ENCODE measurements at regions not wholly inside any gene's neighbourhood (a gene's known extent, or its start where the extent isn't known, plus 50 kb on each side); places are given as distances from the start of the nearest gene placed in this dataset.

- 0 out of 2 replicates have a peak, but pooled peaks have one; percentile 40 for TF ChIP-seq RB1 (IDR thresholded peaks at IDR 0.05; ENCODE audit: borderline replicate concordance)
- TF ChIP-seq, protein P1, sequence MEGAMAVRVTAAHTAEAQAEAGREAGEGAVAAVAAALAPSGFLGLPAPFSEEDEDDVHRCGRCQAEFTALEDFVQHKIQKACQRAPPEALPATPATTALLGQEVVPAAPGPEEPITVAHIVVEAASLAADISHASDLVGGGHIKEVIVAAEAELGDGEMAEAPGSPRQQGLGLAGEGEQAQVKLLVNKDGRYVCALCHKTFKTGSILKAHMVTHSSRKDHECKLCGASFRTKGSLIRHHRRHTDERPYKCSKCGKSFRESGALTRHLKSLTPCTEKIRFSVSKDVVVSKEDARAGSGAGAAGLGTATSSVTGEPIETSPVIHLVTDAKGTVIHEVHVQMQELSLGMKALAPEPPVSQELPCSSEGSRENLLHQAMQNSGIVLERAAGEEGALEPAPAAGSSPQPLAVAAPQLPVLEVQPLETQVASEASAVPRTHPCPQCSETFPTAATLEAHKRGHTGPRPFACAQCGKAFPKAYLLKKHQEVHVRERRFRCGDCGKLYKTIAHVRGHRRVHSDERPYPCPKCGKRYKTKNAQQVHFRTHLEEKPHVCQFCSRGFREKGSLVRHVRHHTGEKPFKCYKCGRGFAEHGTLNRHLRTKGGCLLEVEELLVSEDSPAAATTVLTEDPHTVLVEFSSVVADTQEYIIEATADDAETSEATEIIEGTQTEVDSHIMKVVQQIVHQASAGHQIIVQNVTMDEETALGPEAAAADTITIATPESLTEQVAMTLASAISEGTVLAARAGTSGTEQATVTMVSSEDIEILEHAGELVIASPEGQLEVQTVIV (IDR thresholded peaks at IDR 0.05; ENCODE audit: borderline replicate concordance, partially characterized antibody) = peak; percentile 20
- TF ChIP-seq RELB (IDR thresholded peaks at IDR 0.05; ENCODE audit: low read depth) = no peak
- peak; percentile 94 for TF ChIP-seq NBN (IDR thresholded peaks at IDR 0.05)
- no peak for TF ChIP-seq RBBP5 (conservative IDR thresholded peaks at IDR 0.05)
- TF ChIP-seq, protein P2, sequence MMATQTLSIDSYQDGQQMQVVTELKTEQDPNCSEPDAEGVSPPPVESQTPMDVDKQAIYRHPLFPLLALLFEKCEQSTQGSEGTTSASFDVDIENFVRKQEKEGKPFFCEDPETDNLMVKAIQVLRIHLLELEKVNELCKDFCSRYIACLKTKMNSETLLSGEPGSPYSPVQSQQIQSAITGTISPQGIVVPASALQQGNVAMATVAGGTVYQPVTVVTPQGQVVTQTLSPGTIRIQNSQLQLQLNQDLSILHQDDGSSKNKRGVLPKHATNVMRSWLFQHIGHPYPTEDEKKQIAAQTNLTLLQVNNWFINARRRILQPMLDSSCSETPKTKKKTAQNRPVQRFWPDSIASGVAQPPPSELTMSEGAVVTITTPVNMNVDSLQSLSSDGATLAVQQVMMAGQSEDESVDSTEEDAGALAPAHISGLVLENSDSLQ (IDR thresholded peaks at IDR 0.05) = peak; percentile 57
- TF ChIP-seq, protein P3, sequence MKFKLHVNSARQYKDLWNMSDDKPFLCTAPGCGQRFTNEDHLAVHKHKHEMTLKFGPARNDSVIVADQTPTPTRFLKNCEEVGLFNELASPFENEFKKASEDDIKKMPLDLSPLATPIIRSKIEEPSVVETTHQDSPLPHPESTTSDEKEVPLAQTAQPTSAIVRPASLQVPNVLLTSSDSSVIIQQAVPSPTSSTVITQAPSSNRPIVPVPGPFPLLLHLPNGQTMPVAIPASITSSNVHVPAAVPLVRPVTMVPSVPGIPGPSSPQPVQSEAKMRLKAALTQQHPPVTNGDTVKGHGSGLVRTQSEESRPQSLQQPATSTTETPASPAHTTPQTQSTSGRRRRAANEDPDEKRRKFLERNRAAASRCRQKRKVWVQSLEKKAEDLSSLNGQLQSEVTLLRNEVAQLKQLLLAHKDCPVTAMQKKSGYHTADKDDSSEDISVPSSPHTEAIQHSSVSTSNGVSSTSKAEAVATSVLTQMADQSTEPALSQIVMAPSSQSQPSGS (IDR thresholded peaks at IDR 0.05; ENCODE audit: low read length) = peak; percentile 97
- TF ChIP-seq, protein P4, sequence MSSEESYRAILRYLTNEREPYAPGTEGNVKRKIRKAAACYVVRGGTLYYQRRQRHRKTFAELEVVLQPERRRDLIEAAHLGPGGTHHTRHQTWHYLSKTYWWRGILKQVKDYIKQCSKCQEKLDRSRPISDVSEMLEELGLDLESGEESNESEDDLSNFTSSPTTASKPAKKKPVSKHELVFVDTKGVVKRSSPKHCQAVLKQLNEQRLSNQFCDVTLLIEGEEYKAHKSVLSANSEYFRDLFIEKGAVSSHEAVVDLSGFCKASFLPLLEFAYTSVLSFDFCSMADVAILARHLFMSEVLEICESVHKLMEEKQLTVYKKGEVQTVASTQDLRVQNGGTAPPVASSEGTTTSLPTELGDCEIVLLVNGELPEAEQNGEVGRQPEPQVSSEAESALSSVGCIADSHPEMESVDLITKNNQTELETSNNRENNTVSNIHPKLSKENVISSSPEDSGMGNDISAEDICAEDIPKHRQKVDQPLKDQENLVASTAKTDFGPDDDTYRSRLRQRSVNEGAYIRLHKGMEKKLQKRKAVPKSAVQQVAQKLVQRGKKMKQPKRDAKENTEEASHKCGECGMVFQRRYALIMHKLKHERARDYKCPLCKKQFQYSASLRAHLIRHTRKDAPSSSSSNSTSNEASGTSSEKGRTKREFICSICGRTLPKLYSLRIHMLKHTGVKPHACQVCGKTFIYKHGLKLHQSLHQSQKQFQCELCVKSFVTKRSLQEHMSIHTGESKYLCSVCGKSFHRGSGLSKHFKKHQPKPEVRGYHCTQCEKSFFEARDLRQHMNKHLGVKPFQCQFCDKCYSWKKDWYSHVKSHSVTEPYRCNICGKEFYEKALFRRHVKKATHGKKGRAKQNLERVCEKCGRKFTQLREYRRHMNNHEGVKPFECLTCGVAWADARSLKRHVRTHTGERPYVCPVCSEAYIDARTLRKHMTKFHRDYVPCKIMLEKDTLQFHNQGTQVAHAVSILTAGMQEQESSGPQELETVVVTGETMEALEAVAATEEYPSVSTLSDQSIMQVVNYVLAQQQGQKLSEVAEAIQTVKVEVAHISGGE (CRISPR knock-in tag; IDR thresholded peaks at IDR 0.05) = peak; percentile 65; the same call in 1 of the 2 replicates
- peak; percentile 84 for TF ChIP-seq CREM (IDR thresholded peaks at IDR 0.05; ENCODE audit: low read depth)
- TF ChIP-seq ASH2L (IDR thresholded peaks at IDR 0.05; ENCODE audit: borderline replicate concordance, low read depth) = no peak
- TF ChIP-seq EP300 (IDR thresholded peaks at IDR 0.05; ENCODE audit: borderline replicate concordance in 1 of 2, control insufficient read depth in 1 of 2, low read depth in 2 of 2, low read length in 2 of 2) = no peak
- TF ChIP-seq JUND (IDR thresholded peaks at IDR 0.05; ENCODE audit: low read depth, low read length) = no peak
- peak; percentile 64; the same call in 1 of the 2 replicates for TF ChIP-seq CHD2 (IDR thresholded peaks at IDR 0.05; ENCODE audit: borderline replicate concordance, low read depth, low read length)
- no peak for TF ChIP-seq SMARCA5 (IDR thresholded peaks at IDR 0.05)
- TF ChIP-seq, protein P5, sequence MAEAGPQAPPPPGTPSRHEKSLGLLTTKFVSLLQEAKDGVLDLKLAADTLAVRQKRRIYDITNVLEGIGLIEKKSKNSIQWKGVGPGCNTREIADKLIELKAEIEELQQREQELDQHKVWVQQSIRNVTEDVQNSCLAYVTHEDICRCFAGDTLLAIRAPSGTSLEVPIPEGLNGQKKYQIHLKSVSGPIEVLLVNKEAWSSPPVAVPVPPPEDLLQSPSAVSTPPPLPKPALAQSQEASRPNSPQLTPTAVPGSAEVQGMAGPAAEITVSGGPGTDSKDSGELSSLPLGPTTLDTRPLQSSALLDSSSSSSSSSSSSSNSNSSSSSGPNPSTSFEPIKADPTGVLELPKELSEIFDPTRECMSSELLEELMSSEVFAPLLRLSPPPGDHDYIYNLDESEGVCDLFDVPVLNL (IDR thresholded peaks at IDR 0.05; ENCODE audit: low read depth, low read length) = no peak
- TF ChIP-seq RCOR1 (conservative IDR thresholded peaks at IDR 0.05; ENCODE audit: low read depth, low read length) = no peak
Measured at GRCh38 chr1:147084273-147085096, 87.8 kb downstream of the PRKAB2 start (continued).

Measured in GM12878 (cell line).